Sigmoid colon (tissue), 4 donors: ENCODE measurements at regions not wholly inside any gene's neighbourhood (a gene's known extent, or its start where the extent isn't known, plus 50 kb on each side); places are given as distances from the start of the nearest gene placed in this dataset.

Source experiments
- POLR2A ChIP-seq, 2 donors: fragments of 450-650 bp; IDR thresholded peaks; one replicate each; pipeline ENCODE4 v1.6.1; 2016; ENCODE audit warnings: antibody characterized with exemption in 2 of 2, mild to moderate bottlenecking in 2 of 2, moderate library complexity in 2 of 2
- POLR2AphosphoS5 ChIP-seq, 4 donors: sonication (generic); formaldehyde crosslinking; IDR thresholded peaks; one replicate each; pipeline ENCODE4 v1.6.1; 2017; ENCODE audit warnings: antibody characterized with exemption in 4 of 4
- TF ChIP-seq, protein P1 (sequence below), 4 experiments: fragments of 450-650 bp in 3 of 4; fragments of 200-600 bp in 1 of 4; IDR thresholded peaks; one replicate each; pipeline ENCODE4 v1.5.1; 2016 to 2019; ENCODE audit warnings: antibody characterized with exemption in 4 of 4, mild to moderate bottlenecking in 3 of 4, moderate library complexity in 2 of 4

DNA sequence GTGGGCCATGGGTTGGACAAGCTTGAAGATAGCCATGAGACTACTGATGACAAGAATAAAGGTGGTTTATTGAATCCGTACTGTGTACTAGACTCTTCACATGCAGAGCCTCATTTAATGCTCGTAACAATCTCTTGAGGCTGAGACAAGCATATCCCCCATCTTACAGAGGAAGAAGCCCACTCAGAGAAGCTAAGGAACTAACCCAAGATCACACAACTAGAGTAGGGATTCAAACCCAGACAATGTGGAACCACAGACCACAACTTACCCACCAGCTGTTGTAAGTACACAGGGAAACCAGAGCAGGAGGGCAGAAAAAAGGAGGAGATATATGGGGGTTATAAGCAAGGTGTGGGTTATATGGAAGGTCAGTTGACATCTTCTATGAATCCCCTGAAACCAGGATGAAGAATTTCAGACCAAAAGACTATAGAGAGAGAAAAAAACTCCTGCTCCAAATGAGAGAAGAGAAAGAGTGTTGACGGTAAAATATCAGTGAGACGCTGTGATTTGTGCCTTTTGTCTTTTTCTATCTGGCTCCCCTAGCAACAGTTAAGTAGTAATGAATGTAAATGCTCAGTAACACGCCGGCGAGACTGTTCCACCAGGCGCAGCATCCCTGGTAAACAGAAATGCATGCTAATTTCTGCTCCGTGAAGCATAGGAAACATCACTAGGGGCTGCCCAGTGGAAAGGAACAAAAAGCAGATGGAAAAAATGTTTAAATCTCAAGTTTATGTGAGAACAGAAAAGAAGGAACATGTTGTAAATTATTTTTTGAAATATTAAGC lies 80.1 kb upstream of the SLC22A16 start:
- TF ChIP-seq, protein P1, sequence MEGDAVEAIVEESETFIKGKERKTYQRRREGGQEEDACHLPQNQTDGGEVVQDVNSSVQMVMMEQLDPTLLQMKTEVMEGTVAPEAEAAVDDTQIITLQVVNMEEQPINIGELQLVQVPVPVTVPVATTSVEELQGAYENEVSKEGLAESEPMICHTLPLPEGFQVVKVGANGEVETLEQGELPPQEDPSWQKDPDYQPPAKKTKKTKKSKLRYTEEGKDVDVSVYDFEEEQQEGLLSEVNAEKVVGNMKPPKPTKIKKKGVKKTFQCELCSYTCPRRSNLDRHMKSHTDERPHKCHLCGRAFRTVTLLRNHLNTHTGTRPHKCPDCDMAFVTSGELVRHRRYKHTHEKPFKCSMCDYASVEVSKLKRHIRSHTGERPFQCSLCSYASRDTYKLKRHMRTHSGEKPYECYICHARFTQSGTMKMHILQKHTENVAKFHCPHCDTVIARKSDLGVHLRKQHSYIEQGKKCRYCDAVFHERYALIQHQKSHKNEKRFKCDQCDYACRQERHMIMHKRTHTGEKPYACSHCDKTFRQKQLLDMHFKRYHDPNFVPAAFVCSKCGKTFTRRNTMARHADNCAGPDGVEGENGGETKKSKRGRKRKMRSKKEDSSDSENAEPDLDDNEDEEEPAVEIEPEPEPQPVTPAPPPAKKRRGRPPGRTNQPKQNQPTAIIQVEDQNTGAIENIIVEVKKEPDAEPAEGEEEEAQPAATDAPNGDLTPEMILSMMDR (IDR thresholded peaks at IDR 0.05), result no peak
- TF ChIP-seq POLR2AphosphoS5 (IDR thresholded peaks at IDR 0.05) (no peak), POLR2A (IDR thresholded peaks at IDR 0.05) (no peak)
